Suprapubic skin (tissue), 3 donors: ENCODE measurements at regions not wholly inside any gene's neighbourhood (a gene's known extent, or its start where the extent isn't known, plus 50 kb on each side); places are given as distances from the start of the nearest gene placed in this dataset.

Experiments
- CTCF ChIP-seq, 2 donors: fragments of 200-600 bp in 1 of 2; fragments of 450-650 bp in 1 of 2; sonication (generic) in 1 of 2; IDR thresholded peaks; one replicate each; pipeline ENCODE4 v1.5.1; 2016 to 2019; ENCODE audit warnings: antibody characterized with exemption in 2 of 2, mild to moderate bottlenecking in 1 of 2, moderate library complexity in 1 of 2
- EP300 ChIP-seq: sonication (generic); formaldehyde crosslinking; IDR thresholded peaks from one replicate; pipeline ENCODE4 v1.6.1; 2017; ENCODE audit warnings: antibody characterized with exemption
- POLR2A ChIP-seq, 2 donors: fragments of 450-650 bp; IDR thresholded peaks; one replicate each; pipeline ENCODE4 v1.6.1; 2017; ENCODE audit warnings: antibody characterized with exemption in 2 of 2, mild to moderate bottlenecking in 2 of 2, moderate library complexity in 2 of 2

- TF ChIP-seq CTCF (IDR thresholded peaks at IDR 0.05) (no peak), POLR2A (IDR thresholded peaks at IDR 0.05) (no peak), EP300 (no peak)
Observed at GRCh38 chr12:126095748-126096510, 1030.7 kb downstream of the AACS start.
